H1 (cell line): ENCODE measurements at regions not wholly inside any gene's neighbourhood (a gene's known extent, or its start where the extent isn't known, plus 50 kb on each side); places are given as distances from the start of the nearest gene placed in this dataset.

Experiments used
- CTCF ChIA-PET: fragments of 300-600 bp; sonication (Branson Sonifier 250); formaldehyde crosslinking; loops from one replicate; lab custom pipeline; 2021; ENCODE audit not compliant: partially characterized antibody; lab: Charles Lee
- POLR2A ChIA-PET: fragments of 300-600 bp; sonication (Branson Sonifier 250); formaldehyde crosslinking; loops from one replicate; lab custom pipeline; 2021; ENCODE audit warnings: inconsistent platforms; ENCODE audit not compliant: partially characterized antibody; lab: Charles Lee
- DNase-seq, 2 experiments: peaks; one replicate each; pipeline versions ENCODE4 v3.0.0 to v3.0.0-alpha.2; 2010 to 2022; ENCODE audit warnings: low spot score in 2 of 2, low read depth in 1 of 2, mixed read lengths in 1 of 2
- FAIRE-seq: peaks from 2 replicates; lab custom pipeline; 2011; peaks lifted over from hg19 to GRCh38; lab: Jason Lieb, UNC
- H2AFZ ChIP-seq: 2 replicates; pipeline ENCODE4 v1.8.1; 2012; ENCODE audit warnings: low read length, inconsistent platforms
- H2AK5ac ChIP-seq: 2 replicates; pipeline ENCODE4 v1.6.1; 2013; ENCODE audit warnings: low read depth, low read length
- H2BK120ac ChIP-seq: replicated peaks from 2 replicates; pipeline ENCODE3; 2013; ENCODE audit warnings: low read depth, low read length, inconsistent platforms
- H2BK12ac ChIP-seq: 2 replicates; pipeline ENCODE4 v1.6.1; 2013; ENCODE audit warnings: low read depth, low read length
- H2BK15ac ChIP-seq: 2 replicates; pipeline ENCODE4 v1.6.1; 2013; ENCODE audit warnings: low read length
- H2BK20ac ChIP-seq: 2 replicates; pipeline ENCODE4 v1.6.1; 2013; ENCODE audit warnings: low read length
- H2BK5ac ChIP-seq: 2 replicates; pipeline ENCODE4 v1.6.1; 2013; ENCODE audit warnings: low read depth, low read length
- H3K14ac ChIP-seq: 2 replicates; pipeline ENCODE4 v1.6.1; 2013; ENCODE audit warnings: inconsistent platforms; ENCODE audit not compliant: insufficient read length
- H3K18ac ChIP-seq: 2 replicates; pipeline ENCODE4 v1.6.1; 2013; ENCODE audit warnings: low read length; ENCODE audit errors: extremely low read depth
- H3K23ac ChIP-seq: 2 replicates; pipeline ENCODE4 v1.6.1; 2013; ENCODE audit warnings: inconsistent platforms; ENCODE audit not compliant: insufficient read length
- H3K23me2 ChIP-seq: 2 replicates; pipeline ENCODE4 v1.6.1; 2013; ENCODE audit warnings: low read depth, low read length
- H3K27ac ChIP-seq: 2 replicates; pipeline ENCODE4 v1.6.1; 2011; ENCODE audit warnings: low read depth, low read length, inconsistent platforms
- H3K27me3 ChIP-seq, 4 experiments: replicated peaks in 1 of 4; 1 replicate in 1 of 4; 2 replicates in 3 of 4; pipeline versions ENCODE4 v1.6.1 to v1.8.1; 2011 to 2013; ENCODE audit warnings: low read length in 3 of 4, mild to moderate bottlenecking in 3 of 4, inconsistent platforms in 2 of 4, mixed read lengths in 2 of 4, moderate library complexity in 1 of 4; ENCODE audit not compliant: control insufficient read depth in 3 of 4, insufficient read depth in 3 of 4; ENCODE audit errors: extremely low read depth in 1 of 4
- H3K36me3 ChIP-seq, 4 experiments: 2 replicates each; pipeline versions ENCODE4 v1.6.1 to v1.8.1; 2011 to 2013; ENCODE audit warnings: mild to moderate bottlenecking in 4 of 4, low read length in 3 of 4, moderate library complexity in 2 of 4, control low read depth in 1 of 4, inconsistent platforms in 1 of 4; ENCODE audit not compliant: insufficient read depth in 4 of 4, control insufficient read depth in 2 of 4
- H3K4ac ChIP-seq: replicated peaks from 2 replicates; pipeline ENCODE3; 2013; ENCODE audit warnings: low read length, low read depth, mixed read lengths, inconsistent platforms; ENCODE audit not compliant: insufficient read length
- H3K4me1 ChIP-seq, 4 experiments: replicated peaks in 1 of 4; 1 replicate in 1 of 4; 2 replicates in 3 of 4; pipeline versions ENCODE4 v1.6.1 to v1.8.1; 2011 to 2013; ENCODE audit warnings: low read length in 3 of 4, inconsistent platforms in 2 of 4, mixed read lengths in 1 of 4; ENCODE audit not compliant: insufficient read depth in 4 of 4, control insufficient read depth in 3 of 4
- H3K4me2 ChIP-seq, 2 experiments: 2 replicates each; pipeline versions ENCODE4 v1.6.1 to v1.8.1; 2011 to 2013; ENCODE audit warnings: low read depth in 2 of 2, low read length in 2 of 2, control low read depth in 1 of 2, inconsistent platforms in 1 of 2, mild to moderate bottlenecking in 1 of 2; ENCODE audit not compliant: insufficient read depth in 1 of 2
- H3K4me3 ChIP-seq, 4 experiments: fragments of 200-600, 300-600 bp in 1 of 4; sonication (generic), shearing (Covaris generic), sonication (Bioruptor Twin) in 1 of 4; 2 replicates each; pipeline versions ENCODE4 v1.5.1 to v1.8.1; 2011 to 2016; ENCODE audit warnings: low read length in 4 of 4, low read depth in 3 of 4, control low read depth in 2 of 4, inconsistent platforms in 2 of 4, mild to moderate bottlenecking in 2 of 4, mixed read lengths in 1 of 4, moderate library complexity in 1 of 4; ENCODE audit not compliant: insufficient read depth in 2 of 4; ENCODE audit errors: extremely low read depth in 1 of 4
- H3K56ac ChIP-seq: replicated peaks from 2 replicates; pipeline ENCODE3; 2013; ENCODE audit warnings: low read depth, mild to moderate bottlenecking, mixed read lengths, low read length, inconsistent platforms; ENCODE audit not compliant: insufficient read length
- H3K79me1 ChIP-seq: 2 replicates; pipeline ENCODE4 v1.6.1; 2013; ENCODE audit warnings: low read depth, low read length, control low read depth
- H3K79me2 ChIP-seq, 2 experiments: 2 replicates each; pipeline versions ENCODE4 v1.6.1 to v1.8.1; 2012 to 2013; ENCODE audit warnings: low read length in 2 of 2, mild to moderate bottlenecking in 2 of 2, inconsistent platforms in 1 of 2; ENCODE audit not compliant: insufficient read depth in 2 of 2, control insufficient read depth in 1 of 2
- H3K9ac ChIP-seq, 4 experiments: replicated peaks in 1 of 4; 1 replicate in 1 of 4; 2 replicates in 3 of 4; pipeline versions ENCODE4 v1.6.1 to v1.8.1; 2011 to 2013; ENCODE audit warnings: low read depth in 3 of 4, low read length in 3 of 4, control low read depth in 2 of 4, mild to moderate bottlenecking in 2 of 4, moderate library complexity in 2 of 4, inconsistent platforms in 1 of 4; ENCODE audit errors: extremely low read depth in 1 of 4
- H3K9me3 ChIP-seq, 2 experiments: 2 replicates each; pipeline versions ENCODE4 v1.6.1 to v1.8.1; 2012 to 2013; ENCODE audit warnings: mild to moderate bottlenecking in 2 of 2, moderate library complexity in 2 of 2, control low read depth in 1 of 2, inconsistent platforms in 1 of 2, low read depth in 1 of 2, low read length in 1 of 2, mixed read lengths in 1 of 2; ENCODE audit not compliant: insufficient read depth in 2 of 2
- H4K20me1 ChIP-seq, 2 experiments: replicated peaks in 1 of 2; 2 replicates each; pipeline versions ENCODE3 to v1.8.1; 2011 to 2013; ENCODE audit warnings: inconsistent platforms in 2 of 2, low read length in 2 of 2, mild to moderate bottlenecking in 1 of 2; ENCODE audit not compliant: insufficient read depth in 2 of 2, control insufficient read depth in 1 of 2
- H4K5ac ChIP-seq: 2 replicates; pipeline ENCODE4 v1.6.1; 2013; ENCODE audit warnings: low read length, low read depth, mixed read lengths, inconsistent platforms; ENCODE audit not compliant: insufficient read length
- H4K8ac ChIP-seq: 2 replicates; pipeline ENCODE4 v1.8.0; 2013; ENCODE audit warnings: mild to moderate bottlenecking, moderate library complexity, low read length, inconsistent platforms; ENCODE audit not compliant: insufficient read depth; ENCODE audit errors: extremely low read depth
- H4K91ac ChIP-seq: replicated peaks from 2 replicates; pipeline ENCODE3; 2013; ENCODE audit warnings: low read length, mixed read lengths, inconsistent platforms; ENCODE audit not compliant: insufficient read length
- POLR2A ChIP-seq, 2 experiments: IDR thresholded peaks; 1 replicate in 1 of 2; 2 replicates in 1 of 2; pipeline ENCODE4 v1.6.1; 2011; ENCODE audit warnings: low read depth in 2 of 2, low read length in 2 of 2, mild to moderate bottlenecking in 2 of 2; ENCODE audit errors: control extremely low read depth in 1 of 2
- POLR2AphosphoS5 ChIP-seq: IDR thresholded peaks from 2 replicates; pipeline ENCODE4 v1.6.1; 2011; ENCODE audit warnings: low read depth, low read length
- SUZ12 ChIP-seq: fragments of 200-600 bp; sonication (generic); IDR thresholded peaks from 2 replicates; pipeline ENCODE4 v1.6.1; 2012; ENCODE audit warnings: mild to moderate bottlenecking, inconsistent platforms, low read length, moderate library complexity, mixed read lengths
- TAF1 ChIP-seq: IDR thresholded peaks from 2 replicates; pipeline ENCODE4 v1.6.1; 2011; ENCODE audit warnings: mild to moderate bottlenecking, low read depth, low read length
- WGBS, 2 experiments: shearing (Covaris generic) in 1 of 2; methylation state at CpG; one replicate each; pipeline versions ENCODE4 v1.1.6 to v1.1.7; 2013 to 2015; ENCODE audit warnings: low lambda C conversion rate in 2 of 2, mixed read lengths in 2 of 2, inconsistent platforms in 1 of 2, low coverage in 1 of 2, missing lambda C conversion rate in 1 of 2; ENCODE audit not compliant: insufficient replicate concordance in 2 of 2, insufficient coverage in 1 of 2, insufficient read length in 1 of 2; ENCODE audit errors: extremely low coverage in 1 of 2, missing lambda C conversion rate in 1 of 2; 5-methylcytosine and 5-hydroxymethylcytosine counted together

DNA sequence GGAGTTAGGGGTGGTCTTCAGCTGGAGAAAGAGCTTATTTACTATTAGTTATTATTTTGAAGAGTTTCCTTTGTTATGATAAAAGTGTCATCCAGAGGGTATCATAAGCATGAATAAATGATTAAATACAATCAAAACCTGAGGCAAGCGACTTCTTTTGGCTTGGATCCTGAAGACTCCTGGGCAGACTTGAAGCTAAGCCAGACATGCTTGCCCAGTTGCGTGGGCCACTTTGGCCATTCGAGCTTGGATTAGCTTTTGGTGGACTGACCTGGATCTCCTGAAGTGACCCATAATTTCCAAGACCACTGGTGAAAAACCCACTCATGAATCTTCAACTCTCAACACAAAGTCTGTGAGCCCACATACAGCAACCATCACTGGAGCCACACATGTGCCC, 335.8 kb downstream of the NR2F1-AS1 start:
- Histone ChIP-seq H4K8ac (no peak overlapping the region), H2BK15ac (no peak overlapping the region), H3K4me2 (no peak overlapping the region), H2BK5ac (no peak overlapping the region), H3K27me3 (peaks cover 0 to 2% (median 0%) of the 10 kb centered on the region in 4 experiments; a peak in 3 of 7 replicates), H3K23me2 (no peaks in the 10 kb centered on the region), H4K91ac (no peak overlapping the region), H2BK20ac (no peak overlapping the region), H3K14ac (no peak overlapping the region), H2AK5ac (no peak overlapping the region), H2BK120ac (no peak overlapping the region), H3K4me1 (0 out of 7 replicates have a peak, but pooled peaks cover 0 to 4% (median 0%) of the 10 kb centered on the region in 4 experiments), H3K79me1 (no peaks in the 10 kb centered on the region), H3K27ac (no peak overlapping the region), H3K9me3 (no peaks in the 10 kb centered on the region), H3K79me2 (no peaks in the 10 kb centered on the region), H2AFZ (no peak overlapping the region), H4K5ac (no peak overlapping the region), H4K20me1 (no peaks in the 10 kb centered on the region), H3K4ac (no peak overlapping the region), H2BK12ac (no peak overlapping the region), H3K9ac (no peak overlapping the region), H3K18ac (no peak overlapping the region), H3K4me3 (no peak overlapping the region), H3K23ac (no peak overlapping the region), H3K36me3 (no peaks in the 10 kb centered on the region), H3K56ac (no peak overlapping the region)
- CTCF ChIA-PET = no interaction called here
- FAIRE-seq (no peak), DNase-seq (no peak)
- 90% methylated on average over 3 of the region's 3 CpGs; no CpG with 5 or more reads in 1 of the 2 experiments for WGBS, 2 experiments
- POLR2A ChIA-PET = no interaction called here
- TF ChIP-seq SUZ12 (no peak), POLR2AphosphoS5 (no peak), TAF1 (no peak), POLR2A (IDR thresholded peaks at IDR 0.05; ENCODE audit: control extremely low read depth in 1 of 2, low read depth in 2 of 2, low read length in 2 of 2) (no peak)
